RWPE1 (cell line): ENCODE measurements at regions not wholly inside any gene's neighbourhood (a gene's known extent, or its start where the extent isn't known, plus 50 kb on each side); places are given as distances from the start of the nearest gene placed in this dataset.
"Not testable (repeated sequence)": the region's sequence is repeated elsewhere in the genome, so short reads cannot be mapped to it uniquely, and the experiment has no call there.

Experiments
- CTCF ChIA-PET: fragments of 350-600 bp; sonication (Branson Sonifier 250); formaldehyde crosslinking; extraction: SDS; loops from one replicate; lab custom pipeline; 2021; lab: Yijun Ruan, JAX
- POLR2A ChIA-PET: fragments of 400-600 bp; formaldehyde crosslinking; extraction: SDS; loops from one replicate; lab custom pipeline; 2020; ENCODE audit warnings: antibody characterized with exemption; ENCODE audit not compliant: low non-redundant PET; lab: Yijun Ruan, JAX
- DNase-seq: peaks from one replicate; pipeline ENCODE4 v3.0.0; 2012; ENCODE audit warnings: low spot score
- H3K27ac ChIP-seq: fragments of 450-650 bp; 2 replicates; pipeline ENCODE4 v1.5.1; 2017
- CTCF ChIP-seq: fragments of 450-650 bp; conservative IDR thresholded peaks from 2 replicates; pipeline ENCODE4 v1.5.1; 2017; ENCODE audit warnings: low read depth, mild to moderate bottlenecking

GRCh38 chr15:31437686-31438085 lies 111.1 kb downstream of the KLF13 start:
- ChIA-PET POLR2A (no interaction called here), CTCF (interaction anchor here (1.8 kb wide), 1 partner anchor 51 kb away, joined by 8 read pairs; no protein-coding TSS in a partner anchor)
- H3K27ac ChIP-seq = peak overlapping the region; percentile 88; the same call in 1 of the 2 replicates

DNA sequence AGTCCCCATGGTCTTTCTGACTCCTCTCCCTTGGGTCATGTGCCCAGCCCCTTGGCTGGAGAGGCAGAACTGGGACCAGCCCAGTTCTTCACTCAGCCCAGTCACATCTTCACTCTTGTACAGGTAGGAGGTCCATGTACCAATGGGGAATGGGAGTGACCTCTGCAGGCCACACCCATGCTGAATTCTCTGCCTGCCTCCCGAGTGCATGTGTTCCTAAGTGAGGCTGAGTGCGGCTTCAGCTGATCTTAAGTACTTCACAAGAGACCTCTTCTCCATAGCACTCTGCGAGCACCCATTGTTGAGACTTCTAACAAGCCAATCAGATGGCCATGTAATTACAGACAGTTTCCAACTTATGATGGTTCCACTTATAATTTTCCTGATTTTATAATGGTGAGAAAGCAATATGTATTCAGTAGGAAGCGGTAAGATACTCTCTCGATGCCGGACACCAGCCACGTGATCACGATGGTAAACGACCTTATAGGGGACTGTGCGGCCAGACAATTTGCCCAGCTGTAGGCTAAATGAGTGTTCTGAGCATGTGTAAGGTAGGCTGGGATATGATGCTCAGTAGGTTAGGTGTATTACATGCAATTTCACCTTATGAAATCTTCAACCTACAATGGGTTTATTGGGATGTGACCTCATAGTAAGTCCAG lies 112.1 kb downstream of the KLF13 start:
- ChIA-PET POLR2A (no interaction called here), CTCF (interaction anchor here (0.6 to 1.8 kb wide), 2 partner anchors 50 to 131 kb away, joined by 3 to 8 read pairs; no protein-coding TSS in a partner anchor)
- peak overlapping the region; percentile 5; the same call in 1 of the 2 replicates for H3K27ac ChIP-seq
- no peak for DNase-seq
- no peak for TF ChIP-seq CTCF

More at GRCh38 chr15:31437686-31438085, 111.1 kb downstream of the KLF13 start:
- TF ChIP-seq CTCF = no peak
- no peak for DNase-seq

DNA sequence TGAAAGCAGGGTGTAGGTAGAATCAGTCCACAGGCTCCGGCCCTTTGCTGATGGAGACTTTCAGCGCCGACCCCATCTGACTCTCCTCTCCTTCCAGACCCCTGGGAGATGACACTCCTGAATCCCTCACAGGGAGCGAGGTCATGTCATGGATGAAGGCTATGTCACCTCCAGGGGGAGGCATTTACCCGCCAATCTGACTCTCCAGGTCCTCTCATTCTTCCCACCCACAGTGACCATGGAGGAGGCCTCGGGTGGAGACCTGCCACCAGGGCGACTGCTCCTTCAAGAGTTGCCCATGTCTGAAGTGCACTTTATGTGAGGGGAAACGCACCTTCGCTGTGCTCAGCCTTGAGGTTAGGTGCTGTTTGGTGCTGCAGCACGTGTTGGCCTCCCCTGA lies 112.7 kb downstream of the KLF13 start:
- peak; percentile 30 for DNase-seq
- peak overlapping the region; percentile 5; the same call in 1 of the 2 replicates for H3K27ac ChIP-seq
- ChIA-PET CTCF (interaction anchor here (0.6 to 1.8 kb wide), 9 partner anchors 9 to 132 kb away, joined by 3 to 8 read pairs (median 3); no protein-coding TSS in a partner anchor), POLR2A (no interaction called here)
- TF ChIP-seq CTCF = no peak

GRCh38 chr15:31440216-31440615 lies 113.6 kb downstream of the KLF13 start:
- peak overlapping the region; percentile 85; the same call in 1 of the 2 replicates for H3K27ac ChIP-seq
- CTCF ChIA-PET = interaction anchor here (0.6 to 1.4 kb wide), 6 partner anchors 8 to 90 kb away, joined by 3 to 4 read pairs (median 3); no protein-coding TSS in a partner anchor
- POLR2A ChIA-PET, DNase-seq: not testable (repeated sequence)

GRCh38 chr15:31440754-31441311 lies 114.2 kb downstream of the KLF13 start:
- POLR2A ChIA-PET = no interaction called here
- CTCF ChIA-PET = interaction anchor here (0.7 to 1.4 kb wide), 2 partner anchors 29 to 46 kb away, joined by 3 read pairs; no protein-coding TSS in a partner anchor
- DNase-seq = no peak
- no peak for TF ChIP-seq CTCF
- peak overlapping the region; percentile 85 for H3K27ac ChIP-seq

DNA sequence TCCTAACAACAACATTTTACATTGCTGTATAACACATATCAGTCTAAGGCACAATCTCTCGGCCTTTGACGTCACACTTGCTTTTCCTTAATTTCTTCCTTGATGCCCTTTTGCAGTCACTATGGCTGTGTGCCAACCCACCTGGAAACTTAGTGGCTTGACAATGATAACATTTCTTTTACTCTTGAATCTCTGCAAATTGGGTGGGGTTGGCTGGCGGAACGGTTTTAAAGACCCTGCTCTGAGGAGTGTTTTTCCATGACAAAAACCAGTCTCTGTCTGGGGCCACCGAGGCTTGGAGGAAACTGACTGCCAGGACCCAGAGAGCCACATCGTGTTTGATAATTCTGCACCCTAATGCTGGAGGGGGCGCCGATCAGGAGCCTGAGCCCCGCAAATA lies 115.6 kb downstream of the KLF13 start:
- POLR2A ChIA-PET = no interaction called here
- no peak for DNase-seq
- H3K27ac ChIP-seq = peak overlapping the region; percentile 85
- CTCF ChIA-PET = no interaction called here
- no peak for TF ChIP-seq CTCF
